ENCODE measurements at regions not wholly inside any gene's neighbourhood (a gene's known extent, or its start where the extent isn't known, plus 50 kb on each side); places are given as distances from the start of the nearest gene placed in this dataset.
"Not testable (repeated sequence)": the region's sequence is repeated elsewhere in the genome, so short reads cannot be mapped to it uniquely, and the experiment has no call there.

- no peak overlapping the region for H3K27ac ChIP-seq
- TF ChIP-seq POLR2AphosphoS5 (IDR thresholded peaks at IDR 0.05): no peak
- TF ChIP-seq EP300 (IDR thresholded peaks at IDR 0.05): no peak
- TF ChIP-seq POLR2A (IDR thresholded peaks at IDR 0.05): no peak
- TF ChIP-seq CTCF (IDR thresholded peaks at IDR 0.05): no peak
- no peaks in the 10 kb centered on the region for H3K36me3 ChIP-seq
- H3K4me1 ChIP-seq: no peaks in the 10 kb centered on the region
- WGBS, 2 donors: 66 to 74% methylated on average over 2 of the region's 2 CpGs
- DNase-seq (no peak), ATAC-seq (ENCODE audit: low FRiP score in 2 of 2) (no peak)
- no peaks in the 10 kb centered on the region for H3K9me3 ChIP-seq
- H3K4me3 ChIP-seq: no peak overlapping the region
- no peaks in the 10 kb centered on the region for H3K27me3 ChIP-seq
These were observed 1380.6 kb downstream of the CDH8 start for GRCh38 chr16:60655514-60656153.

- ATAC-seq (ENCODE audit: low FRiP score in 2 of 2) (no peak), DNase-seq (no peak)
- WGBS, 2 donors: 98% methylated on average over 3 of the region's 3 CpGs
- Histone ChIP-seq H3K27me3 (no peaks in the 10 kb centered on the region), H3K4me1 (no peaks in the 10 kb centered on the region), H3K36me3 (no peaks in the 10 kb centered on the region), H3K4me3 (no peak overlapping the region), H3K9me3 (no peaks in the 10 kb centered on the region), H3K27ac (no peak overlapping the region)
- TF ChIP-seq EP300 (IDR thresholded peaks at IDR 0.05) (no peak), CTCF (IDR thresholded peaks at IDR 0.05) (no peak)
These were observed 1384.9 kb downstream of the CDH8 start for GRCh38 chr16:60651346-60651745.

- ATAC-seq (ENCODE audit: low FRiP score in 2 of 2) (no peak), DNase-seq (no peak)
- no peaks in the 10 kb centered on the region for H3K27me3 ChIP-seq
- no peaks in the 10 kb centered on the region for H3K4me1 ChIP-seq
- no peak for TF ChIP-seq EP300 (IDR thresholded peaks at IDR 0.05)
- no peak for TF ChIP-seq POLR2AphosphoS5 (IDR thresholded peaks at IDR 0.05)
- TF ChIP-seq CTCF (IDR thresholded peaks at IDR 0.05): no peak
- TF ChIP-seq POLR2A (IDR thresholded peaks at IDR 0.05): no peak
- H3K4me3 ChIP-seq: no peak overlapping the region
- H3K27ac ChIP-seq: no peak overlapping the region
- H3K36me3 ChIP-seq: no peaks in the 10 kb centered on the region
- no peaks in the 10 kb centered on the region for H3K9me3 ChIP-seq
These were observed 1387.9 kb downstream of the CDH8 start for GRCh38 chr16:60648290-60648689.

GRCh38 chr16:60647388-60647787 lies 1388.8 kb downstream of the CDH8 start:
- WGBS, 2 donors: 87% methylated on average over 19 of the region's 19 CpGs
- not testable (repeated sequence) for H3K27me3 ChIP-seq; H3K27ac ChIP-seq; DNase-seq; H3K4me3 ChIP-seq; H3K36me3 ChIP-seq; ATAC-seq (ENCODE audit: low FRiP score in 2 of 2); H3K9me3 ChIP-seq; H3K4me1 ChIP-seq

- H3K4me1 ChIP-seq: no peaks in the 10 kb centered on the region
- no peaks in the 10 kb centered on the region for H3K9me3 ChIP-seq
- no peaks in the 10 kb centered on the region for H3K36me3 ChIP-seq
- no peak for ATAC-seq (ENCODE audit: low FRiP score in 2 of 2)
- H3K27me3 ChIP-seq: no peaks in the 10 kb centered on the region
- no peak for TF ChIP-seq POLR2A (IDR thresholded peaks at IDR 0.05)
- TF ChIP-seq CTCF (IDR thresholded peaks at IDR 0.05): no peak
- no peak for TF ChIP-seq POLR2AphosphoS5 (IDR thresholded peaks at IDR 0.05)
- TF ChIP-seq EP300 (IDR thresholded peaks at IDR 0.05): no peak
- H3K27ac ChIP-seq: no peak overlapping the region
- H3K4me3 ChIP-seq: no peak overlapping the region
- no peak for DNase-seq
- 81 to 88% methylated on average over 4 of the region's 4 CpGs for WGBS, 2 donors
These were observed 1389.6 kb downstream of the CDH8 start for GRCh38 chr16:60646631-60647030.

Measured in upper lobe of left lung (tissue), 6 donors.